Stomach (tissue), 8 donors: ENCODE measurements at regions not wholly inside any gene's neighbourhood (a gene's known extent, or its start where the extent isn't known, plus 50 kb on each side); places are given as distances from the start of the nearest gene placed in this dataset.

ENCODE experiments used
- DNase-seq, 2 donors: peaks; one replicate each; pipeline versions ENCODE4 v3.0.0 to v3.0.0-alpha.2; 2013 to 2019
- H3K27ac ChIP-seq, 5 donors: fragments of 200-600 bp in 4 of 5; sonication (generic) in 4 of 5; one replicate each; pipeline ENCODE4 v1.5.1; 2013 to 2019; ENCODE audit warnings: mild to moderate bottlenecking in 1 of 5, moderate library complexity in 1 of 5
- H3K27me3 ChIP-seq, 3 donors: fragments of 200-600 bp; sonication (generic); one replicate each; pipeline ENCODE4 v1.5.1; 2017 to 2019; ENCODE audit warnings: mixed run types in 1 of 3
- H3K36me3 ChIP-seq, 4 donors: fragments of 200-600 bp; sonication (generic); 1 replicate in 3 of 4; 2 replicates in 1 of 4; pipeline ENCODE4 v1.5.1; 2016 to 2019
- H3K4me1 ChIP-seq, 4 donors: fragments of 200-600 bp; sonication (generic); one replicate each; pipeline ENCODE4 v1.5.1; 2016 to 2019
- H3K4me3 ChIP-seq, 4 donors: fragments of 200-600 bp; sonication (generic) in 3 of 4; one replicate each; pipeline ENCODE4 v1.5.1; 2016 to 2019; ENCODE audit warnings: mild to moderate bottlenecking in 1 of 4
- H3K9me3 ChIP-seq, 4 donors: fragments of 200-600 bp; sonication (generic); one replicate each; pipeline ENCODE4 v1.5.1; 2016 to 2019
- EP300 ChIP-seq: sonication (generic); formaldehyde crosslinking; IDR thresholded peaks from one replicate; pipeline ENCODE4 v1.6.1; 2017; ENCODE audit warnings: antibody characterized with exemption
- POLR2A ChIP-seq, 4 donors: fragments of 450-650 bp; IDR thresholded peaks; one replicate each; pipeline ENCODE4 v1.6.1; 2016; ENCODE audit warnings: antibody characterized with exemption in 4 of 4, control low read depth in 2 of 4, mild to moderate bottlenecking in 1 of 4, moderate library complexity in 1 of 4
- POLR2AphosphoS5 ChIP-seq, 3 donors: sonication (generic); formaldehyde crosslinking; IDR thresholded peaks; one replicate each; pipeline ENCODE4 v1.6.1; 2016; ENCODE audit warnings: antibody characterized with exemption in 3 of 3
- WGBS, 5 donors: extraction: QIAGEN DNeasy Blood & Tissue Kit in 3 of 5; methylation state at CpG; one replicate each; pipeline versions ENCODE4 v1.1.5 to v1.1.7; 2013 to 2018; 5-methylcytosine and 5-hydroxymethylcytosine counted together
- intact Hi-C: fragments of 100-400 bp; cut with DNase I; formaldehyde crosslinking; loops from one replicate; pipeline ENCODE4 v1.15.1; 2023; ENCODE audit warnings: low total_unique reads
- TF ChIP-seq, protein P1 (sequence below), 7 experiments: fragments of 450-650 bp in 4 of 7; fragments of 200-600 bp in 3 of 7; sonication (generic) in 3 of 7; IDR thresholded peaks; one replicate each; pipeline ENCODE4 v1.5.1; 2016 to 2019; ENCODE audit warnings: antibody characterized with exemption in 7 of 7, control low read depth in 2 of 7, mild to moderate bottlenecking in 1 of 7
- donor health status: healthy with polysubstance abuse.
- donor health status: Bipolar disorder and iron deficiency.
- donor health status: healthy.

DNA sequence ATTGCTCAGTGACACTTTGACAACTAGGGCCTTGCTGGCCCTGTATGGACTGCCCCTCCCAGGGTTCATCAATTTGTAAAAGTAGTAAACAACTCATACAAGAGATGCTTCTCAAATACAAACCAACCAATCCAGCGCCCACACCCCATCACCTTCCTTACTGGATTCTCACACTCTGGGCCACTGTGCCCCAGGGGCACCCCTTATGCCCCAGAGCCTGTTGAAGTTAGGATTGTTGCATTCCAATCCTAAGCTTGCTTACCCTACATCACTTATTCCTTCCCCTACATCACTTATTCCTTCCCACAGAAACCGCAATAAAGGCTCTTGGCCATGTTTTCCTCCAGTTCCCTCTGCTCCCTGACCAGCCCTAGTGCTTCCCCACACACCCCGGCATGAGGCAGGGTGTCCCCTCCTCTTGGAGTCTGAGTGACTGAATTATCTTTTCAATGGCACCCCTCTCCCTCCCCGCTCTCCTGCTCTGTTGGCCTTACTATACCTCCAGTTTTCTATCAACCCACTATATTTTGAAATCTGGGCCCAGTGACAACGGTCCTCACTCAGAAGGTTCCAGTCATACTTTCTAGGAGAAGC is 182.4 kb upstream of the S1PR3 start:
- no peak overlapping the region for H3K4me3 ChIP-seq
- H3K9me3 ChIP-seq: no peaks in the 10 kb centered on the region
- no peak for DNase-seq
- H3K27ac ChIP-seq: no peak overlapping the region
- H3K36me3 ChIP-seq: no peaks in the 10 kb centered on the region
- 64 to 85% (median 83%) methylated on average over 4 to 5 of the region's 5 CpGs for WGBS, 5 donors
- intact Hi-C loops: no loop called here
- no peak for TF ChIP-seq EP300
- TF ChIP-seq, protein P1, sequence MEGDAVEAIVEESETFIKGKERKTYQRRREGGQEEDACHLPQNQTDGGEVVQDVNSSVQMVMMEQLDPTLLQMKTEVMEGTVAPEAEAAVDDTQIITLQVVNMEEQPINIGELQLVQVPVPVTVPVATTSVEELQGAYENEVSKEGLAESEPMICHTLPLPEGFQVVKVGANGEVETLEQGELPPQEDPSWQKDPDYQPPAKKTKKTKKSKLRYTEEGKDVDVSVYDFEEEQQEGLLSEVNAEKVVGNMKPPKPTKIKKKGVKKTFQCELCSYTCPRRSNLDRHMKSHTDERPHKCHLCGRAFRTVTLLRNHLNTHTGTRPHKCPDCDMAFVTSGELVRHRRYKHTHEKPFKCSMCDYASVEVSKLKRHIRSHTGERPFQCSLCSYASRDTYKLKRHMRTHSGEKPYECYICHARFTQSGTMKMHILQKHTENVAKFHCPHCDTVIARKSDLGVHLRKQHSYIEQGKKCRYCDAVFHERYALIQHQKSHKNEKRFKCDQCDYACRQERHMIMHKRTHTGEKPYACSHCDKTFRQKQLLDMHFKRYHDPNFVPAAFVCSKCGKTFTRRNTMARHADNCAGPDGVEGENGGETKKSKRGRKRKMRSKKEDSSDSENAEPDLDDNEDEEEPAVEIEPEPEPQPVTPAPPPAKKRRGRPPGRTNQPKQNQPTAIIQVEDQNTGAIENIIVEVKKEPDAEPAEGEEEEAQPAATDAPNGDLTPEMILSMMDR (IDR thresholded peaks at IDR 0.05): no peak
- TF ChIP-seq POLR2A (IDR thresholded peaks at IDR 0.05): no peak
- no peak for TF ChIP-seq POLR2AphosphoS5 (IDR thresholded peaks at IDR 0.05)
- peaks cover 0 to 3% (median 0%) of the 10 kb centered on the region in 4 donors for H3K4me1 ChIP-seq
- H3K27me3 ChIP-seq: no peaks in the 10 kb centered on the region

- Histone ChIP-seq H3K27me3 (no peaks in the 10 kb centered on the region), H3K4me1 (peaks cover 0 to 5% (median 2%) of the 10 kb centered on the region in 4 donors), H3K36me3 (no peaks in the 10 kb centered on the region), H3K27ac (no peak overlapping the region), H3K4me3 (no peak overlapping the region), H3K9me3 (no peaks in the 10 kb centered on the region)
- 55 to 67% (median 63%) methylated on average over 9 of the region's 9 CpGs for WGBS, 5 donors
- TF ChIP-seq POLR2AphosphoS5 (IDR thresholded peaks at IDR 0.05) (no peak), EP300 (no peak), POLR2A (IDR thresholded peaks at IDR 0.05) (no peak)
- TF ChIP-seq, protein P1 (IDR thresholded peaks at IDR 0.05): no peak
- intact Hi-C loops: no loop called here
- DNase-seq: no peak
Measured at GRCh38 chr9:88809355-88810161, 181.7 kb upstream of the S1PR3 start.

DNA sequence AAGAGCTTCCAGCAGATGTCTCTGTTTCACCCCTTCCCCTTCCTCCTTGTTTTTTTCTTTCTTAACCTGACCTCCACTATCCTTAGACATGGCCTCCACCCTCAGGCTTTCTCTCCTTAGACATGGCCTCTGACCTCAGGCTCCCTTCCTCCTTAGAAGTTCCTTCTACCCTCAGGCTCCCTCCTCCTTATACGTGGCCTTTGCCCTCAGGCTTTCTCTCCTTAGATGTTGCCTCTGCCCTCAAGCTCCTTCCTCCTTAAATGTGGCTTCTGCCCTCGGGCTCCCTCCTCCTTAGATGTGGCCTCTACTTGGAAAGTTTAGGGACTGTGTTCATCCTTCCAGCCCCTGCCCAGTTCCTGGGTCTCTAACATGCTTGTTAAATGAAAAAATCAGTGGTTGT is 180.4 kb upstream of the S1PR3 start:
- Histone ChIP-seq H3K4me3 (no peak overlapping the region), H3K36me3 (no peaks in the 10 kb centered on the region), H3K27ac (no peak overlapping the region), H3K9me3 (no peaks in the 10 kb centered on the region), H3K4me1 (peaks cover 0 to 7% (median 4%) of the 10 kb centered on the region in 4 donors), H3K27me3 (no peaks in the 10 kb centered on the region)
- no peak for TF ChIP-seq EP300
- WGBS, 5 donors: 66 to 92% (median 85%) methylated on average over 2 of the region's 2 CpGs
- DNase-seq: no peak
- intact Hi-C loops: no loop called here

DNA sequence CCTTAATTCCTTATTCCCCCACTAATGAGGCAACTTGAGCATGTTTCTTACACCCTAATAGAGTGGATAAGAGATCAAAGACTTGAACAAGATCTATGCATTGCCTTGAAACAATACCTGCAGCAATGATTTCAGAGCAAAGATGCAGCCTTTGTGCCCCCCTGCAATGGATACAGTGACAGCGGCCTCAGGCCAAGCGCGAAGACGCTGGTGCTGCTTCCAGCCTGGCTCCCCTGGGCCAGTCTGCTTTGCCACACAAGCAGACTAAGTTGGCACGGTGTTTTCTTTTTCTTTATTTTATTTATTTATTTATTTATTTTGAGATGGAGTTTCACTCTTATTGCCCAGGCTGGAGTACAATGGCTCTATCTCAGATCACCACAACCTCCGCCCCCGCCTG is 179.8 kb upstream of the S1PR3 start:
- 95 to 98% (median 97%) methylated on average over 7 of the region's 7 CpGs for WGBS, 5 donors
- intact Hi-C loops: no loop called here

More for the DNA sequence above, 179.8 kb upstream of the S1PR3 start:
- H3K4me3 ChIP-seq: no peak overlapping the region
- H3K36me3 ChIP-seq: no peaks in the 10 kb centered on the region
- no peaks in the 10 kb centered on the region for H3K27me3 ChIP-seq
- TF ChIP-seq POLR2AphosphoS5 (IDR thresholded peaks at IDR 0.05) (no peak), EP300 (no peak), POLR2A (IDR thresholded peaks at IDR 0.05) (no peak)
- TF ChIP-seq, protein P1 (IDR thresholded peaks at IDR 0.05): no peak
- H3K4me1 ChIP-seq: peaks cover 0 to 7% (median 4%) of the 10 kb centered on the region in 4 donors
- H3K27ac ChIP-seq: no peak overlapping the region
- H3K9me3 ChIP-seq: no peaks in the 10 kb centered on the region
- DNase-seq: no peak
